ENCODE measurements at regions not wholly inside any gene's neighbourhood (a gene's known extent, or its start where the extent isn't known, plus 50 kb on each side); places are given as distances from the start of the nearest gene placed in this dataset.

- DNase-seq (ENCODE audit: extremely low spot score, insufficient read length, low read depth) (no peak), FAIRE-seq (no peak)
Observed at GRCh38 chr21:28554660-28555475, 437.8 kb downstream of the LTN1 start.

GRCh38 chr21:28550057-28550825, 442.4 kb downstream of the LTN1 start:
- FAIRE-seq (no peak), DNase-seq (ENCODE audit: extremely low spot score, insufficient read length, low read depth) (no peak)

GRCh38 chr21:28548291-28548690, 444.4 kb downstream of the LTN1 start:
- DNase-seq (ENCODE audit: extremely low spot score, insufficient read length, low read depth) (no peak), FAIRE-seq (no peak)

- no peak for FAIRE-seq
Observed at GRCh38 chr21:28547766-28548165, 444.9 kb downstream of the LTN1 start.

GRCh38 chr21:28543975-28544374, 448.7 kb downstream of the LTN1 start:
- FAIRE-seq: no peak
- no peak for DNase-seq (ENCODE audit: extremely low spot score, insufficient read length, low read depth)

More at GRCh38 chr21:28547766-28548165, 444.9 kb downstream of the LTN1 start:
- no peak for DNase-seq (ENCODE audit: extremely low spot score, insufficient read length, low read depth)

- no peak for DNase-seq (ENCODE audit: extremely low spot score, insufficient read length, low read depth)
- FAIRE-seq: no peak
Observed at GRCh38 chr21:28541371-28542112, 451.1 kb downstream of the LTN1 start.

- DNase-seq (ENCODE audit: extremely low spot score, insufficient read length, low read depth) (no peak), FAIRE-seq (no peak)
Observed at GRCh38 chr21:28540514-28540913, 452.2 kb downstream of the LTN1 start.

- no peak for DNase-seq (ENCODE audit: extremely low spot score, insufficient read length, low read depth)
- FAIRE-seq: no peak
Observed at GRCh38 chr21:28539623-28539988, 453.1 kb downstream of the LTN1 start.

GRCh38 chr21:28538987-28539622, 453.6 kb downstream of the LTN1 start:
- DNase-seq (ENCODE audit: extremely low spot score, insufficient read length, low read depth) (no peak), FAIRE-seq (no peak)

GRCh38 chr21:28537371-28538079, 455.2 kb downstream of the LTN1 start:
- DNase-seq (ENCODE audit: extremely low spot score, insufficient read length, low read depth): no peak
- FAIRE-seq: no peak

- DNase-seq (ENCODE audit: extremely low spot score, insufficient read length, low read depth): no peak
- no peak for FAIRE-seq
Observed at GRCh38 chr21:28532446-28532845, 460.2 kb downstream of the LTN1 start.

- DNase-seq (ENCODE audit: extremely low spot score, insufficient read length, low read depth) (no peak), FAIRE-seq (no peak)
Observed at GRCh38 chr21:28523367-28523766, 469.3 kb downstream of the LTN1 start.

- DNase-seq (ENCODE audit: extremely low spot score, insufficient read length, low read depth): no peak
Observed at GRCh38 chr21:28522014-28522799, 470.5 kb downstream of the LTN1 start.

GRCh38 chr21:28518630-28519029, 474.0 kb downstream of the LTN1 start:
- DNase-seq (ENCODE audit: extremely low spot score, insufficient read length, low read depth): no peak
- no peak for FAIRE-seq

More at GRCh38 chr21:28522014-28522799, 470.5 kb downstream of the LTN1 start:
- no peak for FAIRE-seq

- DNase-seq (ENCODE audit: extremely low spot score, insufficient read length, low read depth) (peak; percentile 26), FAIRE-seq (peak; percentile 68)
Observed at GRCh38 chr21:28516991-28517592, 475.6 kb downstream of the LTN1 start.

GRCh38 chr21:28516021-28516420, 476.7 kb downstream of the LTN1 start:
- FAIRE-seq (no peak), DNase-seq (ENCODE audit: extremely low spot score, insufficient read length, low read depth) (no peak)

- DNase-seq (ENCODE audit: extremely low spot score, insufficient read length, low read depth): no peak
- FAIRE-seq: no peak
Observed at GRCh38 chr21:28513428-28513827, 479.2 kb downstream of the LTN1 start.

GRCh38 chr21:28509031-28509430, 483.6 kb downstream of the LTN1 start:
- DNase-seq (ENCODE audit: extremely low spot score, insufficient read length, low read depth) (no peak), FAIRE-seq (no peak)

Measured in GM18507 (cell line).